Glomerular visceral epithelial cell (primary cell): ENCODE measurements at regions not wholly inside any gene's neighbourhood (a gene's known extent, or its start where the extent isn't known, plus 50 kb on each side); places are given as distances from the start of the nearest gene placed in this dataset.

Experiments
- DNase-seq: peaks from one replicate; pipeline ENCODE4 v3.0.0-alpha.2; 2016; ENCODE audit errors: extremely low spot score

- no peak for DNase-seq
These were observed 713.6 kb upstream of the POU3F3 start for GRCh38 chr2:104140361-104140760.

GRCh38 chr2:104158191-104158590, 695.7 kb upstream of the POU3F3 start:
- DNase-seq, result no peak

GRCh38 chr2:104163611-104164130, 690.2 kb upstream of the POU3F3 start:
- DNase-seq, result no peak

GRCh38 chr2:104164721-104165252, 689.1 kb upstream of the POU3F3 start:
- no peak for DNase-seq

GRCh38 chr2:104177179-104177578, 676.7 kb upstream of the POU3F3 start:
- no peak for DNase-seq

- DNase-seq, result no peak
These were observed 674.3 kb upstream of the POU3F3 start for GRCh38 chr2:104179644-104180043.

- DNase-seq, result no peak
These were observed 653.3 kb upstream of the POU3F3 start for GRCh38 chr2:104200533-104201168.

- no peak for DNase-seq
These were observed 640.2 kb upstream of the POU3F3 start for GRCh38 chr2:104213758-104214157.

GRCh38 chr2:104215269-104216161, 638.4 kb upstream of the POU3F3 start:
- DNase-seq, result no peak

GRCh38 chr2:104233591-104233990, 620.3 kb upstream of the POU3F3 start:
- DNase-seq, result no peak

GRCh38 chr2:104236491-104236890, 617.4 kb upstream of the POU3F3 start:
- DNase-seq, result no peak

- DNase-seq, result no peak
These were observed 612.9 kb upstream of the POU3F3 start for GRCh38 chr2:104240984-104241383.

GRCh38 chr2:104249629-104250028, 604.3 kb upstream of the POU3F3 start:
- no peak for DNase-seq

GRCh38 chr2:104250635-104251034, 603.3 kb upstream of the POU3F3 start:
- no peak for DNase-seq

GRCh38 chr2:104254017-104254416, 599.9 kb upstream of the POU3F3 start:
- no peak for DNase-seq

- no peak for DNase-seq
These were observed 591.2 kb upstream of the POU3F3 start for GRCh38 chr2:104262714-104263113.

- DNase-seq, result no peak
These were observed 574.3 kb upstream of the POU3F3 start for GRCh38 chr2:104279646-104280045.

GRCh38 chr2:104280216-104280615, 573.7 kb upstream of the POU3F3 start:
- DNase-seq, result no peak

- DNase-seq, result no peak
These were observed 567.1 kb upstream of the POU3F3 start for GRCh38 chr2:104286841-104287240.

GRCh38 chr2:104289651-104290565, 564.0 kb upstream of the POU3F3 start:
- no peak for DNase-seq

GRCh38 chr2:104290566-104290891, 563.4 kb upstream of the POU3F3 start:
- no peak for DNase-seq

- DNase-seq, result no peak
These were observed 541.2 kb upstream of the POU3F3 start for GRCh38 chr2:104312684-104313083.
